ENCODE measurements at regions not wholly inside any gene's neighbourhood (a gene's known extent, or its start where the extent isn't known, plus 50 kb on each side); places are given as distances from the start of the nearest gene placed in this dataset.
"Not testable (repeated sequence)": the region's sequence is repeated elsewhere in the genome, so short reads cannot be mapped to it uniquely, and the experiment has no call there.

DNA sequence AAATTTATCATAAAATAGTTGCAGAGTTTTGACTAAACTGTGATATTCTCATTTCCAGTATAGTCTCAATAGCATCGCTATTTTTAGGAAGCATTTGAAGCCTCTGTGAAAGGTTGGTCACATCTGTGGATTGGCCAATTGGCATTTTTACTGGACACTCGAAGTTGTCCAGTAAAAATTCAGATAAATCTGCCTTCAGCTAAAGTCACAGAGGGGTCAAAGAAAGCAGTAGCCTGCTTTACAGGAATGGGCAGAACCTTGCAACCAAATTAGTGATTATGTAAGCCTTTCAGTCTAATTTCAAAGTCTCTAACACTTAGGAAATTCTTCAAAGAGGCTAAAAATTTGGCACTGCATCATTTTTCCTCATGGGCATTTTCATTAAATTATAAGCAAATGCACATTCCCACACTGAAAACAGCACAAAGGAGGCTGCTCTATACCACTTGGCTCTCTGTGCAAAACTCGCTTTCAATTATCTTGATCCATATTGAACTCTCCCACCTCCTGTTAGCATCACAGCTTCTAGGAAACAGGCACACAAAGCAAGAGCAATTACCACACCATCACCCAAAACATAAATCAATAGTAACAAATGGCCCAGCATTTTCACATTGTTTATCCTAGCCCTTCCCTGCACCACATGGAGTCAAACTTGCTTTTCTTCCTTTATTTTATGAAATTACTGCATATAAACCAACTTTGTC is 318.5 kb upstream of the DUSP10 start:
- peaks cover 0 to 3% (median 0%) of the 10 kb centered on the region in 5 donors for H3K4me1 ChIP-seq (ENCODE audit: control insufficient read depth in 5 of 5, insufficient read depth in 5 of 5, low read length in 5 of 5)
- peaks cover 0 to 11% (median 3%) of the 10 kb centered on the region in 5 donors for H3K9me3 ChIP-seq (ENCODE audit: control insufficient read depth in 5 of 5, low read length in 5 of 5)
- no peak overlapping the region for H3K27ac ChIP-seq (ENCODE audit: low read depth, low read length)
- no peak overlapping the region for H3K9ac ChIP-seq (ENCODE audit: low read length in 5 of 5)
- no peaks in the 10 kb centered on the region for H3K36me3 ChIP-seq (ENCODE audit: control insufficient read depth in 5 of 5, insufficient read depth in 5 of 5, low read length in 5 of 5)
- H3K27me3 ChIP-seq (ENCODE audit: control insufficient read depth in 5 of 5, insufficient read depth in 4 of 5, low read length in 5 of 5), result no peaks in the 10 kb centered on the region
- no peak overlapping the region for H3K4me3 ChIP-seq (ENCODE audit: low read depth in 1 of 5, low read length in 5 of 5)

DNA sequence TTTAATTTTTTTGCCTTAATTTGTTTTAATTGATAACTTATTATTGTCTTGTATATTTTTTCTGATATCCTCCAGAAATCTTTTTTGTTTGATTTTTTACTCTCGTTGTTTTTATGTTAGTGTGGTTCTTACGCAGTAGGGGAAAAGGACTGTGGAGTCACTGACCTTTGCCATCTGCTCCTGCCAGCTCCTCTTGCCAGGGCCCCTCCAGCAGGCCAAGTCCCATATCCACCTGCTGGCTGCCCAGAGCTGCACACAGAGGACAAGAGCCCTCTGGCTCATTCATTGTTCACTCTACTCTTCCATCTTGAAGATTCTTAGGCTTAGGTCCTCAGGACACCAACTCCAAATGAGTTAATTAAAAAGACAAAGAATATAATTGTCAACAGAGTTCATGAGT is 316.4 kb upstream of the DUSP10 start:
- Histone ChIP-seq H3K27ac (ENCODE audit: low read depth, low read length) (no peak overlapping the region), H3K4me1 (ENCODE audit: control insufficient read depth in 5 of 5, insufficient read depth in 5 of 5, low read length in 5 of 5) (peaks cover 0 to 3% (median 0%) of the 10 kb centered on the region in 5 donors), H3K9me3 (ENCODE audit: control insufficient read depth in 5 of 5, low read length in 5 of 5) (no peaks in the 10 kb centered on the region), H3K27me3 (ENCODE audit: control insufficient read depth in 5 of 5, insufficient read depth in 4 of 5, low read length in 5 of 5) (no peaks in the 10 kb centered on the region), H3K9ac (ENCODE audit: low read length in 5 of 5) (no peak overlapping the region), H3K36me3 (ENCODE audit: control insufficient read depth in 5 of 5, insufficient read depth in 5 of 5, low read length in 5 of 5) (no peaks in the 10 kb centered on the region), H3K4me3 (ENCODE audit: low read depth in 1 of 5, low read length in 5 of 5) (no peak overlapping the region)

DNA sequence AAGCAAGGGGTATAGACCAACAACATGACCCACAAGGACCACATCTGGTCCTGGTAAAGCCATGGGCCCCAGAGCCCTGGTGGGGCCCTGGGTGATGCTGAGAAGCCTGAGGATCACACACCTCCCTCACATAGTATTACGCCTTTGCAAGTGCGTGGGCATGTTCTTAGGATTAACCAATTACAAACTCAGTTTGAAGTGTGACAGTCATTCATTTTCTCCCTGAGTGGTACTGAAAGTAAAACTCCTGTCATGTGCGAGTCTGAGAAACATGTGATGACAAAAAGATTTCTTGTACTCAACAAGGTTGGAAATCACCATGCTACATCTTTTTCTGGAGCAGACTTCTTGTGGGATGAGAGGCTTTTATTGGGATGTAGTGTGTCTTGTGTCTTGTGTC is 315.3 kb upstream of the DUSP10 start:
- Histone ChIP-seq H3K36me3 (ENCODE audit: control insufficient read depth in 5 of 5, insufficient read depth in 5 of 5, low read length in 5 of 5) (no peaks in the 10 kb centered on the region), H3K4me3 (ENCODE audit: low read depth in 1 of 5, low read length in 5 of 5) (no peak overlapping the region), H3K4me1 (ENCODE audit: control insufficient read depth in 5 of 5, insufficient read depth in 5 of 5, low read length in 5 of 5) (peaks cover 0 to 3% (median 0%) of the 10 kb centered on the region in 5 donors), H3K9me3 (ENCODE audit: control insufficient read depth in 5 of 5, low read length in 5 of 5) (no peaks in the 10 kb centered on the region), H3K27ac (ENCODE audit: low read depth, low read length) (no peak overlapping the region), H3K27me3 (ENCODE audit: control insufficient read depth in 5 of 5, insufficient read depth in 4 of 5, low read length in 5 of 5) (no peaks in the 10 kb centered on the region), H3K9ac (ENCODE audit: low read length in 5 of 5) (no peak overlapping the region)

DNA sequence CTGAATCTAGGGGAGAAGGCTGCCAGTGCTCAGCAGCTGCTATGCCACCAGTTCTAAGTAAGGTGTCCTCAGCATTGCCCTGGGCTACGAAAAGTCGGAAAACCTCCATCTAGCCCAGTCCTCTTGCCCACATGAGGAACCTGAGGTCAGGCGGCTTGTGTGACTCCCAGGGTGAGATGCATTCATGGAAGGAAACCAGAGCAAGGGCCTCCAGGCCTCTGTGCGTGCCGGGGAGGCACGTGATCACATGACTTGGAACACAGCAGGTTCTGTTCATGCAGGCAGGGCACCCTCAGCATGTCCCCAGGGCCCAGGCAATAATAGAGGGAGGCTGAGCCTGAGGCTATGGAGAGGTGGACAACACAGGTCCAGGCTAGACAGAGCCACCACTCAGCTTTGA is 312.5 kb upstream of the DUSP10 start:
- no peak overlapping the region for H3K4me3 ChIP-seq (ENCODE audit: low read depth in 1 of 5, low read length in 5 of 5)
- no peak overlapping the region for H3K9ac ChIP-seq (ENCODE audit: low read length in 5 of 5)
- H3K9me3 ChIP-seq (ENCODE audit: control insufficient read depth in 5 of 5, low read length in 5 of 5), result no peaks in the 10 kb centered on the region
- no peak overlapping the region for H3K27ac ChIP-seq (ENCODE audit: low read depth, low read length)
- peaks cover 0 to 3% (median 0%) of the 10 kb centered on the region in 5 donors for H3K4me1 ChIP-seq (ENCODE audit: control insufficient read depth in 5 of 5, insufficient read depth in 5 of 5, low read length in 5 of 5)
- no peaks in the 10 kb centered on the region for H3K27me3 ChIP-seq (ENCODE audit: control insufficient read depth in 5 of 5, insufficient read depth in 4 of 5, low read length in 5 of 5)
- H3K36me3 ChIP-seq (ENCODE audit: control insufficient read depth in 5 of 5, insufficient read depth in 5 of 5, low read length in 5 of 5), result no peaks in the 10 kb centered on the region

DNA sequence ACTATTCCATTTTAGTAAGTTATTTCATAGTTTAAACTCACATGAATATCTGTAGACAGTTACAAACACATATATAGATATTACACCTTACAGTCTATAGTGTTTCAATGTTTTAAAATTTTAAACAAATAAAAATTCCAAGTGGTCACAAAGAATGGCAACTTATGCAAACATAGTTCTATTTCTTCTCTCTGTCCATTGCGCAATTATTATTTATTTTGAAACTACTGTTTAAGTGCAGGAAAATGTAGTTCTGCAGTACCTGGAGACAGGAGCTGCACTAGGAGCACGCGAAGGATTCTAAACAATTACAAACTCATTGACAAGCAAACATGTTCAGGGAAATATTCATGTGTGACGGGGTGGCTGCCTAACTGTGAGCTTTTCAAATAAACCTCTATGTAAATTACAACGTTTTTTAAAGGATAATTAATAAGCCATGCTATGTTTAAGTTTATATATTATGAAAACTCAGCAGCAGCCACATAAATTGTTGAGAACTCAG is 312.0 kb upstream of the DUSP10 start:
- Histone ChIP-seq H3K9me3 (ENCODE audit: control insufficient read depth in 5 of 5, low read length in 5 of 5) (no peaks in the 10 kb centered on the region), H3K27me3 (ENCODE audit: control insufficient read depth in 5 of 5, insufficient read depth in 4 of 5, low read length in 5 of 5) (no peaks in the 10 kb centered on the region), H3K27ac (ENCODE audit: low read depth, low read length) (no peak overlapping the region), H3K9ac (ENCODE audit: low read length in 5 of 5) (no peak overlapping the region), H3K36me3 (ENCODE audit: control insufficient read depth in 5 of 5, insufficient read depth in 5 of 5, low read length in 5 of 5) (no peaks in the 10 kb centered on the region), H3K4me1 (ENCODE audit: control insufficient read depth in 5 of 5, insufficient read depth in 5 of 5, low read length in 5 of 5) (peaks cover 0 to 3% (median 0%) of the 10 kb centered on the region in 5 donors), H3K4me3 (ENCODE audit: low read depth in 1 of 5, low read length in 5 of 5) (no peak overlapping the region)

DNA sequence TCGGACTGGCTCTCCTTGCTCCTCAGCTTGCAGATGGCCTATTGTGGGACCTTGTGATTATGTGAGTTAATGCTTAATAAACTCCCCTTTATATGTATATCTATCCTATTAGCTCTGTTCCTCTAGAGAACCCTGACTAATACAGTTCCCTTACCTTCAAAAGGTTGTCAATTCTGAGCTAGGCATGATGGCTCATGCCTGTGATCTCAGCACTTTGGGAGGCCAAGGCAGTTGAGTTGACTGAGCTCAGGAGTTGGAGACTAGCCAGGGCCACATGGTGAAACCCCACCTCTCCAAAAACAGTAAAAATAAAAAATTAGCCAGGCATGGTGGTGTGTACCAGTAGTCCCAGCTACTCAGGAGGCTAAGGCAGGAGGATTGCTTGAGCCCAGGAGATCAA is 309.4 kb upstream of the DUSP10 start:
- H3K27me3 ChIP-seq (ENCODE audit: control insufficient read depth in 5 of 5, insufficient read depth in 4 of 5, low read length in 5 of 5); H3K9ac ChIP-seq (ENCODE audit: low read length in 5 of 5); H3K4me1 ChIP-seq (ENCODE audit: control insufficient read depth in 5 of 5, insufficient read depth in 5 of 5, low read length in 5 of 5); H3K9me3 ChIP-seq (ENCODE audit: control insufficient read depth in 5 of 5, low read length in 5 of 5); H3K27ac ChIP-seq (ENCODE audit: low read depth, low read length); H3K4me3 ChIP-seq (ENCODE audit: low read depth in 1 of 5, low read length in 5 of 5); H3K36me3 ChIP-seq (ENCODE audit: control insufficient read depth in 5 of 5, insufficient read depth in 5 of 5, low read length in 5 of 5): not testable (repeated sequence)

DNA sequence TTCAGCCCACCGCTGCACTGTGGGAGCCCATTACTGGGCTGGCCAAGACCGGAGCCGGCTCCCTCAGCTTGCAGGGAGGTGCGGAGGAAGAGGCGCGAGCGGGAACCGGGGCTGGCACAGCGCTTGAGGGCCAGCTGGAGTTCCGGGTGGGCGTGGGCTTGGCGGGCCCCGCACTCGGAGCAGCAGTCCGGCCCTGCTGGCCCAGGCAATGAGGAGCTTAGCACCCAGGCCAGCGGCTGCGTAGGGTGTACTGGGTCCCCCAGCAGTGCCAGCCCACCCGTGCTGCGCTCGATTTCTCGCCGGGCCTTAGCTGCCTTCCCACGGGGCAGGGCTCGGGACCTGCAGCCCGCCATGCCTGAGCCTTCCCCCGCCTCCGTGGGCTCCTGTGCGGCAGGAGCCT is 307.8 kb upstream of the DUSP10 start:
- H3K36me3 ChIP-seq (ENCODE audit: control insufficient read depth in 5 of 5, insufficient read depth in 5 of 5, low read length in 5 of 5); H3K4me1 ChIP-seq (ENCODE audit: control insufficient read depth in 5 of 5, insufficient read depth in 5 of 5, low read length in 5 of 5): not testable (repeated sequence)

DNA sequence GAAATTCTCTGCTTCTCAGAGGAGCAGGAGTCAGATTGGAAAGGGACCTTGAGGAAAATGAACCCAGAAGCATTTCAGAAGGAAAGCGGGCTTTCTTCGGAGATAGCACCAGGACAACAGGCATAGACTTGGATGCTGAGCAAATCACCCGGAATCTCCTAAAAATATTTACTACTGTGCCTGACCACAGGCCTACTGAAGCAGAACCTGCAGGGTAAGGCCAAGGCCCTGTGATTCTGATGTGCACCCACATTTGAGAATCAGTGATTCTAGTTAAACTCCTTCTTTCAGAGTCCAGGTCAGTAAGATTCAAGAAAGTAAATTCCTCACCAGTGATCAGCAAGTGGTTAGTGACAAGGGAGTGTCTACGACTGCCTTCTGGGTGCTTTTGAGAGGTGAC is 307.3 kb upstream of the DUSP10 start:
- Histone ChIP-seq H3K27ac (ENCODE audit: low read depth, low read length) (no peak overlapping the region), H3K36me3 (ENCODE audit: control insufficient read depth in 5 of 5, insufficient read depth in 5 of 5, low read length in 5 of 5) (no peaks in the 10 kb centered on the region), H3K9me3 (ENCODE audit: control insufficient read depth in 5 of 5, low read length in 5 of 5) (no peaks in the 10 kb centered on the region), H3K27me3 (ENCODE audit: control insufficient read depth in 5 of 5, insufficient read depth in 4 of 5, low read length in 5 of 5) (no peaks in the 10 kb centered on the region), H3K4me3 (ENCODE audit: low read depth in 1 of 5, low read length in 5 of 5) (no peak overlapping the region), H3K4me1 (ENCODE audit: control insufficient read depth in 5 of 5, insufficient read depth in 5 of 5, low read length in 5 of 5) (peaks cover 0 to 3% (median under 1%) of the 10 kb centered on the region in 5 donors), H3K9ac (ENCODE audit: low read length in 5 of 5) (no peak overlapping the region)

More for the DNA sequence above, 307.8 kb upstream of the DUSP10 start:
- H3K27ac ChIP-seq (ENCODE audit: low read depth, low read length); H3K9me3 ChIP-seq (ENCODE audit: control insufficient read depth in 5 of 5, low read length in 5 of 5); H3K9ac ChIP-seq (ENCODE audit: low read length in 5 of 5); H3K27me3 ChIP-seq (ENCODE audit: control insufficient read depth in 5 of 5, insufficient read depth in 4 of 5, low read length in 5 of 5); H3K4me3 ChIP-seq (ENCODE audit: low read depth in 1 of 5, low read length in 5 of 5): not testable (repeated sequence)

DNA sequence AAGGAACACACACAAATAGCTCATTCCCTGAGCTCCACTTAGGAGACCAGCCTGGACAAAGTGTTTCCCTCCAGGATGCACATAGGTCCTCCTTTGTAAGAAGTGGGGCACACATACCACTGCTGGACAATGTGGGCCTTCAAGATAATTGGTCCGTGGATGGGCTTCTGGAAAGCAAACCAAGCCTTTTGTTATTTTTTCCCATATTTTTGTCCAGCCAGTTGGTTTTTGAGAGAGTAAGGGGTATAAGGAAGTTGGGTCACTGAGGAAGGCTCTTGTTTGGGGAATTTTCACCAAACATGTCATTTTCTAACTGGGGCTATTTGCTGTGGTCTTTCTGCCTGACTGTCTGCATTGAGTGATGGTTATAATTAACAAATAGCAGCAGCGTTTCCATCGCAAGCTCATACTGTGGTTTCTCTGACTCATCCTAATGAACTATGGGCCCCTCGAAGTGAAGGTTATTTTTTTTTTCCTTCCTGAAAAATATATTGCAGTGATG is 306.3 kb upstream of the DUSP10 start:
- no peaks in the 10 kb centered on the region for H3K27me3 ChIP-seq (ENCODE audit: control insufficient read depth in 5 of 5, insufficient read depth in 4 of 5, low read length in 5 of 5)
- no peak overlapping the region for H3K9ac ChIP-seq (ENCODE audit: low read length in 5 of 5)
- H3K4me1 ChIP-seq (ENCODE audit: control insufficient read depth in 5 of 5, insufficient read depth in 5 of 5, low read length in 5 of 5), result peaks cover 0 to 12% (median 7%) of the 10 kb centered on the region in 5 donors
- no peaks in the 10 kb centered on the region for H3K9me3 ChIP-seq (ENCODE audit: control insufficient read depth in 5 of 5, low read length in 5 of 5)
- no peak overlapping the region for H3K27ac ChIP-seq (ENCODE audit: low read depth, low read length)
- H3K4me3 ChIP-seq (ENCODE audit: low read depth in 1 of 5, low read length in 5 of 5), result no peak overlapping the region
- no peaks in the 10 kb centered on the region for H3K36me3 ChIP-seq (ENCODE audit: control insufficient read depth in 5 of 5, insufficient read depth in 5 of 5, low read length in 5 of 5)

DNA sequence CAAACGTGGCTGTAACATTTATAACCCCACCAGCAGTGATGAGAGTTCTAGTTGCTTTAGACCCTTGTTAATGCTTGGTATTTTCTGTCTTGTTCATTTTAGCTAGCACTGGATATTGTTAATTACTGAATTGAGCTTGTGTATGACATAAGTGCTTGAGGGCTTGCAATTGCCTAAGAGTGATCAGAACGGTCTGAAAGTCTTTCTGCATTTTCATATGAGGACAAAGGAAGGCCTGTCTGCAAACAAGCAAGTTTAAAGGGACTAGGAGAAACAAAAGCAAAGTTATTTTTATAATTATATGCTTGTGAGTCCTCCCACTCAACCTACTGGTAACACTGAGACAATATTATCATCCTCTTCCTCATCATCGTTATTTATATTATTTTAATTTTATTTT is 305.5 kb upstream of the DUSP10 start:
- Histone ChIP-seq H3K9me3 (ENCODE audit: control insufficient read depth in 5 of 5, low read length in 5 of 5) (no peaks in the 10 kb centered on the region), H3K4me3 (ENCODE audit: low read depth in 1 of 5, low read length in 5 of 5) (no peak overlapping the region), H3K9ac (ENCODE audit: low read length in 5 of 5) (no peak overlapping the region)

More for the DNA sequence above, 305.5 kb upstream of the DUSP10 start:
- no peak overlapping the region for H3K27ac ChIP-seq (ENCODE audit: low read depth, low read length)
- peaks cover 0 to 12% (median 7%) of the 10 kb centered on the region in 5 donors for H3K4me1 ChIP-seq (ENCODE audit: control insufficient read depth in 5 of 5, insufficient read depth in 5 of 5, low read length in 5 of 5)
- no peaks in the 10 kb centered on the region for H3K27me3 ChIP-seq (ENCODE audit: control insufficient read depth in 5 of 5, insufficient read depth in 4 of 5, low read length in 5 of 5)
- no peaks in the 10 kb centered on the region for H3K36me3 ChIP-seq (ENCODE audit: control insufficient read depth in 5 of 5, insufficient read depth in 5 of 5, low read length in 5 of 5)
